ENCODE measurements at regions not wholly inside any gene's neighbourhood (a gene's known extent, or its start where the extent isn't known, plus 50 kb on each side); places are given as distances from the start of the nearest gene placed in this dataset.

DNA sequence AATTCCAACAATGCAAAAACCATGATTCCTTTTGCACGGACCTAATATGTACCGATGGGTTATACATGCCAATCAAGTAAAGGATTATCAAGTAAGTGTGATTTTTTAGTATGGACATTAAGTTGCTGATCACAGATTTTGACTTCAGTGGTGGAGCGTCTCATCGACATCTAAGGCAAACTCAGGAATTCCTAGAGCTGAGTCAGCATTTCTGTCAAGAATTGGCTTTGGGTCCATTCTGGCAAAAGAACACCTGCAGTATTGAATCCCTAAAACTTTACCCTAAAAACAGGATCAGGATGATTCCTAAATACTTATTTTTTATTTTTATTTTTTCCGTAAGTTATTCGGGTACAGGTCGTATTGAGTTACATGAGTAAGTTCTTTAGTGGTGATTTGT, 83.6 kb downstream of the HPGD start:
- H3K9ac ChIP-seq (ENCODE audit: low read depth, low read length, poor library complexity, severe bottlenecking): no peak overlapping the region
- no peak overlapping the region for H3K4me2 ChIP-seq (ENCODE audit: low read depth, low read length, poor library complexity, severe bottlenecking)
- H3K4me3 ChIP-seq (ENCODE audit: low read length, poor library complexity, severe bottlenecking): no peak overlapping the region
- H3K9me3 ChIP-seq (ENCODE audit: insufficient read depth, low read depth, low read length): peaks cover 3% of the 10 kb centered on the region; the same call in 1 of the 2 replicates
- no peak for TF ChIP-seq EZH2phosphoT487 (IDR thresholded peaks at IDR 0.05; ENCODE audit: borderline replicate concordance)
- TF ChIP-seq, protein P1, sequence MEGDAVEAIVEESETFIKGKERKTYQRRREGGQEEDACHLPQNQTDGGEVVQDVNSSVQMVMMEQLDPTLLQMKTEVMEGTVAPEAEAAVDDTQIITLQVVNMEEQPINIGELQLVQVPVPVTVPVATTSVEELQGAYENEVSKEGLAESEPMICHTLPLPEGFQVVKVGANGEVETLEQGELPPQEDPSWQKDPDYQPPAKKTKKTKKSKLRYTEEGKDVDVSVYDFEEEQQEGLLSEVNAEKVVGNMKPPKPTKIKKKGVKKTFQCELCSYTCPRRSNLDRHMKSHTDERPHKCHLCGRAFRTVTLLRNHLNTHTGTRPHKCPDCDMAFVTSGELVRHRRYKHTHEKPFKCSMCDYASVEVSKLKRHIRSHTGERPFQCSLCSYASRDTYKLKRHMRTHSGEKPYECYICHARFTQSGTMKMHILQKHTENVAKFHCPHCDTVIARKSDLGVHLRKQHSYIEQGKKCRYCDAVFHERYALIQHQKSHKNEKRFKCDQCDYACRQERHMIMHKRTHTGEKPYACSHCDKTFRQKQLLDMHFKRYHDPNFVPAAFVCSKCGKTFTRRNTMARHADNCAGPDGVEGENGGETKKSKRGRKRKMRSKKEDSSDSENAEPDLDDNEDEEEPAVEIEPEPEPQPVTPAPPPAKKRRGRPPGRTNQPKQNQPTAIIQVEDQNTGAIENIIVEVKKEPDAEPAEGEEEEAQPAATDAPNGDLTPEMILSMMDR (conservative IDR thresholded peaks at IDR 0.05; ENCODE audit: low read length): no peak
- H4K20me1 ChIP-seq (ENCODE audit: insufficient read depth, low read length, poor library complexity, severe bottlenecking): no peaks in the 10 kb centered on the region
- peaks cover 3% of the 10 kb centered on the region for H3K4me1 ChIP-seq (ENCODE audit: insufficient read depth, low read length, poor library complexity, severe bottlenecking)
- H3K27me3 ChIP-seq (ENCODE audit: insufficient read depth, low read length, poor library complexity, severe bottlenecking): no peaks in the 10 kb centered on the region
- H3K36me3 ChIP-seq (ENCODE audit: insufficient read depth, low read length): no peaks in the 10 kb centered on the region
- H3K79me2 ChIP-seq (ENCODE audit: insufficient read depth, low read length): no peaks in the 10 kb centered on the region
- H3F3A ChIP-seq (ENCODE audit: low read depth): no peaks in the 10 kb centered on the region
- H3K9me2 ChIP-seq (replicated peaks; ENCODE audit: low read depth, low read length): no peaks in the 10 kb centered on the region
- no peak overlapping the region for H2AFZ ChIP-seq (ENCODE audit: low read length)

DNA sequence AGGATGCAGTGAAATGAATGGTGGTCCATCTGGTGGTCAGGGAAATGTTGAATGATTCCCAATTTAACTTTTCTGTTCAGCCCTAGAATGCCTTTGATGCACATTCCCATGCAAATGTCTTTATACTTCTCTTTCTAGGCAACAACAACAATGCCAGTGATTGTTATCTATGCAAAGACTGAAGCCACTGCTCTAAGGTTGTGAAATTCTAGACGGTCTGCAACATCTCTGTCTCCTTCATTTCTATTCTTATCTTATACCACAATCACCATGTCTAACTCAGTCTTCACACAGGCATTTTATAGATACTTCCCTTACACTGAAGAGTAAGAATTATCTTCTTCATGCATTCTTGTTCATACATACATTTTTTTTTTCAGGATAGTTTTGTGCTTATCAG, 84.5 kb downstream of the HPGD start:
- Histone ChIP-seq H4K20me1 (ENCODE audit: insufficient read depth, low read length, poor library complexity, severe bottlenecking) (no peaks in the 10 kb centered on the region), H3K9me2 (replicated peaks; ENCODE audit: low read depth, low read length) (no peaks in the 10 kb centered on the region), H3F3A (ENCODE audit: low read depth) (no peaks in the 10 kb centered on the region), H3K4me1 (ENCODE audit: insufficient read depth, low read length, poor library complexity, severe bottlenecking) (peaks cover 3% of the 10 kb centered on the region), H3K9ac (ENCODE audit: low read depth, low read length, poor library complexity, severe bottlenecking) (no peak overlapping the region), H3K4me2 (ENCODE audit: low read depth, low read length, poor library complexity, severe bottlenecking) (no peak overlapping the region), H3K4me3 (ENCODE audit: low read length, poor library complexity, severe bottlenecking) (no peak overlapping the region), H3K27me3 (ENCODE audit: insufficient read depth, low read length, poor library complexity, severe bottlenecking) (no peaks in the 10 kb centered on the region), H3K36me3 (ENCODE audit: insufficient read depth, low read length) (no peaks in the 10 kb centered on the region), H3K79me2 (ENCODE audit: insufficient read depth, low read length) (no peaks in the 10 kb centered on the region), H2AFZ (ENCODE audit: low read length) (no peak overlapping the region), H3K9me3 (ENCODE audit: insufficient read depth, low read depth, low read length) (peaks cover 3% of the 10 kb centered on the region; the same call in 1 of the 2 replicates)
- no peak for TF ChIP-seq EZH2phosphoT487 (IDR thresholded peaks at IDR 0.05; ENCODE audit: borderline replicate concordance)
- TF ChIP-seq, protein P1 (conservative IDR thresholded peaks at IDR 0.05; ENCODE audit: low read length): no peak

DNA sequence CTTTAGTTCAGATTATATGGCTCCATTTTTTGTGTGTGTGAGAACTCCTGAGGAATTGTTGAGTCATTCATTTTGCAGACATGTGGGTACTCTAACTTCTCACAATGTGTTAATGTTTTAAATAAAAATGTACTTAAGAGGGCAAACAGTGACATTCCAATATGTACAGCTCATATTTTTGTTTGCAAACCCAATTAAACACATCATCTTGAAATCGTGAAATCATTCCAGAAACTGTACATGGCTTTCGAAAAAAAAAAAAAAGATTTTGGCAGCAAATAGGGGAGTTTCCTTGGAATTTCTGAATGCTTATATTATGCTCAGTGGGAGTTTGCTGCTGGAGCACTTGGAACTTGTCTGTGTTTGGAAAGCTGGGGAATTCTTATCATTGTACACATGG, 85.0 kb downstream of the HPGD start:
- no peaks in the 10 kb centered on the region for H4K20me1 ChIP-seq (ENCODE audit: insufficient read depth, low read length, poor library complexity, severe bottlenecking)
- no peaks in the 10 kb centered on the region for H3F3A ChIP-seq (ENCODE audit: low read depth)
- H3K9me2 ChIP-seq (replicated peaks; ENCODE audit: low read depth, low read length): no peaks in the 10 kb centered on the region

More for the DNA sequence above, 85.0 kb downstream of the HPGD start:
- Histone ChIP-seq H3K27me3 (ENCODE audit: insufficient read depth, low read length, poor library complexity, severe bottlenecking) (no peaks in the 10 kb centered on the region), H3K9me3 (ENCODE audit: insufficient read depth, low read depth, low read length) (peaks cover 3% of the 10 kb centered on the region; the same call in 1 of the 2 replicates), H3K9ac (ENCODE audit: low read depth, low read length, poor library complexity, severe bottlenecking) (no peak overlapping the region), H2AFZ (ENCODE audit: low read length) (no peak overlapping the region), H3K4me2 (ENCODE audit: low read depth, low read length, poor library complexity, severe bottlenecking) (no peak overlapping the region), H3K4me1 (ENCODE audit: insufficient read depth, low read length, poor library complexity, severe bottlenecking) (peaks cover 3% of the 10 kb centered on the region), H3K4me3 (ENCODE audit: low read length, poor library complexity, severe bottlenecking) (no peak overlapping the region), H3K79me2 (ENCODE audit: insufficient read depth, low read length) (no peaks in the 10 kb centered on the region), H3K36me3 (ENCODE audit: insufficient read depth, low read length) (no peaks in the 10 kb centered on the region)
- TF ChIP-seq, protein P1 (conservative IDR thresholded peaks at IDR 0.05; ENCODE audit: low read length): no peak
- TF ChIP-seq EZH2phosphoT487 (IDR thresholded peaks at IDR 0.05; ENCODE audit: borderline replicate concordance): no peak
